GM12878 (cell line): ENCODE measurements at regions not wholly inside any gene's neighbourhood (a gene's known extent, or its start where the extent isn't known, plus 50 kb on each side); places are given as distances from the start of the nearest gene placed in this dataset.

Experiments used
- ATAC-seq: fragments of 200-7000 bp; cut with Tn5 transposase; 3 replicates; pipeline ENCODE4 v1.9.1; 2020; ENCODE audit warnings: mild to moderate bottlenecking, moderate library complexity
- BruUV-seq: library from RNA; stranded (reverse); fragments of 400-500 nt; replicated peaks from 2 replicates; lab custom pipeline; 2021; lab: Mats Ljungman, UMichigan
- CTCF ChIA-PET: fragments of 300-600 bp; sonication (Branson Sonifier 250); formaldehyde crosslinking; extraction: SDS; loops from one replicate; lab custom pipeline; 2021; ENCODE audit warnings: inconsistent platforms; lab: Yijun Ruan, JAX
- POLR2A ChIA-PET: fragments of 350-600 bp; formaldehyde crosslinking; extraction: SDS; loops from one replicate; lab custom pipeline; 2021; ENCODE audit warnings: inconsistent platforms; lab: Charles Lee
- RAD21 ChIA-PET: fragments of 300-600 bp; sonication (Branson Sonifier 250); formaldehyde crosslinking; loops from one replicate; lab custom pipeline; 2023; ENCODE audit warnings: antibody characterized with exemption; ENCODE audit not compliant: unreplicated experiment; lab: Charles Lee
- SMC1A ChIA-PET: fragments of 300-600 bp; sonication (Branson Sonifier 250); formaldehyde crosslinking; loops from one replicate; lab custom pipeline; 2023; ENCODE audit not compliant: unreplicated experiment, uncharacterized antibody; lab: Charles Lee
- DNase-seq: peaks from one replicate; pipeline ENCODE4 v3.0.0-alpha.2; 2011; ENCODE audit warnings: low read depth, low spot score
- FAIRE-seq: peaks from 3 replicates; lab custom pipeline; 2011; peaks lifted over from hg19 to GRCh38; lab: Jason Lieb, UNC
- H2AFZ ChIP-seq: 2 replicates; pipeline ENCODE4 v1.6.0; 2011; ENCODE audit warnings: low read depth, low read length, control low read depth; ENCODE audit not compliant: control insufficient read depth
- H3K27ac ChIP-seq: 2 replicates; pipeline ENCODE4 v1.5.1; 2011; ENCODE audit warnings: control low read depth; ENCODE audit not compliant: control insufficient read depth, insufficient read depth
- H3K27me3 ChIP-seq, 2 experiments: replicated peaks in 1 of 2; 2 replicates each; pipeline versions ENCODE4 v1.6.0 to v1.6.1; 2011; ENCODE audit warnings: low read length in 1 of 2; ENCODE audit not compliant: control insufficient read depth in 2 of 2, insufficient read depth in 2 of 2
- H3K36me3 ChIP-seq, 2 experiments: 2 replicates each; pipeline ENCODE4 v1.5.1; 2011; ENCODE audit warnings: low read length in 1 of 2; ENCODE audit not compliant: control insufficient read depth in 2 of 2, insufficient read depth in 2 of 2
- H3K4me1 ChIP-seq: 2 replicates; pipeline ENCODE4 v1.6.1; 2011; ENCODE audit warnings: mild to moderate bottlenecking, low read length, moderate library complexity, mixed read lengths; ENCODE audit not compliant: control insufficient read depth, insufficient read depth
- H3K4me2 ChIP-seq: 2 replicates; pipeline ENCODE4 v1.6.0; 2011; ENCODE audit warnings: control low read depth; ENCODE audit not compliant: control insufficient read depth, insufficient read depth
- H3K4me3 ChIP-seq: fragments of 200-600 bp; sonication (generic); 2 replicates; pipeline ENCODE4 v1.5.1; 2016
- H3K79me2 ChIP-seq: 2 replicates; pipeline ENCODE4 v1.6.0; 2011; ENCODE audit warnings: low read length; ENCODE audit not compliant: control insufficient read depth, insufficient read depth
- H3K9ac ChIP-seq: 2 replicates; pipeline ENCODE4 v1.8.0; 2011; ENCODE audit warnings: low read length, control low read depth, mixed read lengths; ENCODE audit not compliant: control insufficient read depth, insufficient read depth
- H3K9me3 ChIP-seq: replicated peaks from 3 replicates; pipeline ENCODE4 v1.5.1; 2011; ENCODE audit warnings: mild to moderate bottlenecking, low read length; ENCODE audit not compliant: control insufficient read depth, insufficient read depth
- H4K20me1 ChIP-seq: 2 replicates; pipeline ENCODE4 v1.6.0; 2011; ENCODE audit not compliant: control insufficient read depth, insufficient read depth
- SIX5 ChIP-seq: IDR thresholded peaks from 2 replicates; pipeline ENCODE4 v1.6.1; 2011; ENCODE audit warnings: mild to moderate bottlenecking, low read depth, low read length, moderate library complexity; ENCODE audit not compliant: severe bottlenecking
- SMARCA5 ChIP-seq: fragments of 450-650 bp; IDR thresholded peaks from 2 replicates; pipeline ENCODE4 v1.6.1; 2017; ENCODE audit warnings: mild to moderate bottlenecking
- WGBS: methylation state at CpG from one replicate; pipeline ENCODE4 v1.1.6; 2016; ENCODE audit warnings: low lambda C conversion rate; ENCODE audit not compliant: insufficient replicate concordance, insufficient coverage; ENCODE audit errors: missing lambda C conversion rate; 5-methylcytosine and 5-hydroxymethylcytosine counted together
- in situ Hi-C: fragments of 300-500 bp; cut with MboI; formaldehyde crosslinking; loops from 9 replicates; pipeline ENCODE4 v1.14.3; 2018; ENCODE audit warnings: mixed read lengths
- intact Hi-C: fragments of 100-400 bp; cut with micrococcal nuclease; formaldehyde crosslinking; loops from one replicate; pipeline ENCODE4 v1.14.2; 2022; ENCODE audit not compliant: unreplicated experiment
- TF ChIP-seq, protein P1 (sequence below): fragments of 450-650 bp; IDR thresholded peaks from 2 replicates; pipeline ENCODE4 v1.6.1; 2016; ENCODE audit warnings: mild to moderate bottlenecking

DNA sequence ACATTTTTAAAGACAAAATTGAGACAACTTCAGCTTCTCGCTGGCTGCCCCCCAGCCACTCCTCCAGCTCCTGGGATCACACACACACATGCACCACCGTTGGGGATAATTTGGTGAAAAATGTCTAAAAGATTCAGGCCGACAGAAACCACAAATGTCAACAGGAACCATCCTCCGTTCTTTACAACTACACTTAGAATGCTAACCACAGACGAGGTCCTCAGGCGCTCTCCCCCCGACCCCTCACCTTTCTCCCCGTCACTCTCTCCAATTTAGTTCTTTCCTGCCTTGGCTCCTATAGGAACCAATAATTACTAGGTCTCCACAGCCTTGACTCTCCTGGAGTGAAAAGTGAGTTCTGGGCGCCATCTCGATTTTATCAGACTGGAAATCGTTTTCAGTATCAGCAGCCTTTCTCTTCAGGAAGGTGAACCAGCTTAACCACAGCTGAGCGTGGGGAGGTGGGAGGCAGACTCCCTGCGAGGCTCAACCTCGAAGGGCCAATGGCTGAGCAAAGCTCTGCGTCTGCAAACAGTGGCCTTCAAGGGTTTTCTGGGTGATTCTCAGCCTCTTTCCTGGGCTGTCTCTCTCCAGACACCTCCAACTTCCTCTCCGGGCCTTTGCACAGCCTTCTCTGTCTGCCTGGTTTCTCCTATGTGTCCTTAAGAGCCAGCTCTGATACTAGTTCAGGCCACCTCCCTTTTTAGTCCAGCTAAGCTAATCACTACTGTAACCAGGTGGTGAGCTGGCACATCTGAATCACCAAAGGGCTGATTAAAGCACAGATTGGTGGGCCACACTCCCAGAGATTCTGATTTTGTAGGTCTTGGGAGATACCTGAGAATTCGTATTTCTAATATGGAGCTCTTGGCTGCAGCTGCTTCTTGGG is 115.7 kb upstream of the COPS8 start:
- Histone ChIP-seq H3K79me2 (no peaks in the 10 kb centered on the region), H3K27me3 (peaks cover 0 to 4% of the 10 kb centered on the region in 2 experiments; a peak in 2 of 4 replicates), H3K9ac (no peak overlapping the region), H4K20me1 (no peaks in the 10 kb centered on the region), H3K4me1 (no peaks in the 10 kb centered on the region; the same call in 1 of the 2 replicates), H2AFZ (no peak overlapping the region), H3K36me3 (no peaks in the 10 kb centered on the region), H3K27ac (no peak overlapping the region), H3K4me3 (no peak overlapping the region), H3K9me3 (no peaks in the 10 kb centered on the region; the same call in 2 of the 3 replicates), H3K4me2 (no peak overlapping the region)
- in situ Hi-C loops (no loop called here), intact Hi-C loops (no loop called here)
- RAD21 ChIA-PET: interaction anchor here (1.0 to 1.2 kb wide), 2 partner anchors 13 to 400 kb away, joined by 3 to 4 read pairs; partner anchors contain the start of gene ACKR3
- 4% methylated on average over 17 of the region's 17 CpGs for WGBS
- ATAC-seq (no peak), DNase-seq (no peak), FAIRE-seq (no peak)
- no TSS peak for BruUV-seq
- CTCF ChIA-PET: no interaction called here
- POLR2A ChIA-PET: interaction anchor here (0.5 to 0.7 kb wide), 2 partner anchors 14 to 36 kb away, joined by 3 to 4 read pairs; no protein-coding TSS in a partner anchor
- TF ChIP-seq, protein P1, sequence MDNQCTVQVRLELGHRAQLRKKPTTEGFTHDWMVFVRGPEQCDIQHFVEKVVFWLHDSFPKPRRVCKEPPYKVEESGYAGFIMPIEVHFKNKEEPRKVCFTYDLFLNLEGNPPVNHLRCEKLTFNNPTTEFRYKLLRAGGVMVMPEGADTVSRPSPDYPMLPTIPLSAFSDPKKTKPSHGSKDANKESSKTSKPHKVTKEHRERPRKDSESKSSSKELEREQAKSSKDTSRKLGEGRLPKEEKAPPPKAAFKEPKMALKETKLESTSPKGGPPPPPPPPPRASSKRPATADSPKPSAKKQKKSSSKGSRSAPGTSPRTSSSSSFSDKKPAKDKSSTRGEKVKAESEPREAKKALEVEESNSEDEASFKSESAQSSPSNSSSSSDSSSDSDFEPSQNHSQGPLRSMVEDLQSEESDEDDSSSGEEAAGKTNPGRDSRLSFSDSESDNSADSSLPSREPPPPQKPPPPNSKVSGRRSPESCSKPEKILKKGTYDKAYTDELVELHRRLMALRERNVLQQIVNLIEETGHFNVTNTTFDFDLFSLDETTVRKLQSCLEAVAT: no peak
- TF ChIP-seq SMARCA5 (no peak), SIX5 (no peak)
- SMC1A ChIA-PET: interaction anchor here (0.9 to 1.0 kb wide), 2 partner anchors 9 to 359 kb away, joined by 3 read pairs; no protein-coding TSS in a partner anchor
